NCI-H1092 treated with DMSO at 0.1 percent for 48 hours (cell line): ENCODE measurements at regions not wholly inside any gene's neighbourhood (a gene's known extent, or its start where the extent isn't known, plus 50 kb on each side); places are given as distances from the start of the nearest gene placed in this dataset.

Experiments used
- DNase-seq: peaks from one replicate; lab custom pipeline; 2025; lab: John Stamatoyannopoulos, UW

- no peak for DNase-seq
These were observed 227.9 kb downstream of the SPATA31D1 start for GRCh38 chr9:82216435-82216834.

GRCh38 chr9:82223442-82223841 lies 234.9 kb downstream of the SPATA31D1 start:
- no peak for DNase-seq

GRCh38 chr9:82231411-82231810 lies 242.8 kb downstream of the SPATA31D1 start:
- DNase-seq = no peak

GRCh38 chr9:82234160-82234943 lies 245.8 kb downstream of the SPATA31D1 start:
- DNase-seq = no peak

- no peak for DNase-seq
These were observed 253.9 kb downstream of the SPATA31D1 start for GRCh38 chr9:82242285-82242963.

- no peak for DNase-seq
These were observed 258.7 kb downstream of the SPATA31D1 start for GRCh38 chr9:82247318-82247717.

GRCh38 chr9:82252116-82252515 lies 263.5 kb downstream of the SPATA31D1 start:
- no peak for DNase-seq

- no peak for DNase-seq
These were observed 266.2 kb downstream of the SPATA31D1 start for GRCh38 chr9:82254646-82255367.

- DNase-seq = no peak
These were observed 267.1 kb downstream of the SPATA31D1 start for GRCh38 chr9:82255481-82256176.

GRCh38 chr9:82260691-82261090 lies 272.1 kb downstream of the SPATA31D1 start:
- no peak for DNase-seq

GRCh38 chr9:82263619-82264018 lies 275.0 kb downstream of the SPATA31D1 start:
- DNase-seq = no peak

GRCh38 chr9:82271106-82271561 lies 282.6 kb downstream of the SPATA31D1 start:
- no peak for DNase-seq

- no peak for DNase-seq
These were observed 284.5 kb downstream of the SPATA31D1 start for GRCh38 chr9:82273121-82273520.

- no peak for DNase-seq
These were observed 286.8 kb downstream of the SPATA31D1 start for GRCh38 chr9:82275258-82275927.

- DNase-seq = no peak
These were observed 292.5 kb downstream of the SPATA31D1 start for GRCh38 chr9:82281066-82281465.

GRCh38 chr9:82284758-82285157 lies 296.2 kb downstream of the SPATA31D1 start:
- DNase-seq = no peak

GRCh38 chr9:82295181-82295580 lies 306.6 kb downstream of the SPATA31D1 start:
- no peak for DNase-seq

- DNase-seq = no peak
These were observed 311.3 kb downstream of the SPATA31D1 start for GRCh38 chr9:82299870-82300269.

GRCh38 chr9:82302968-82303655 lies 314.5 kb downstream of the SPATA31D1 start:
- no peak for DNase-seq

- DNase-seq = peak; percentile 81
These were observed 320.3 kb downstream of the SPATA31D1 start for GRCh38 chr9:82308836-82309235.

GRCh38 chr9:82313697-82314096 lies 325.1 kb downstream of the SPATA31D1 start:
- no peak for DNase-seq
